ENCODE measurements at regions not wholly inside any gene's neighbourhood (a gene's known extent, or its start where the extent isn't known, plus 50 kb on each side); places are given as distances from the start of the nearest gene placed in this dataset.

DNA sequence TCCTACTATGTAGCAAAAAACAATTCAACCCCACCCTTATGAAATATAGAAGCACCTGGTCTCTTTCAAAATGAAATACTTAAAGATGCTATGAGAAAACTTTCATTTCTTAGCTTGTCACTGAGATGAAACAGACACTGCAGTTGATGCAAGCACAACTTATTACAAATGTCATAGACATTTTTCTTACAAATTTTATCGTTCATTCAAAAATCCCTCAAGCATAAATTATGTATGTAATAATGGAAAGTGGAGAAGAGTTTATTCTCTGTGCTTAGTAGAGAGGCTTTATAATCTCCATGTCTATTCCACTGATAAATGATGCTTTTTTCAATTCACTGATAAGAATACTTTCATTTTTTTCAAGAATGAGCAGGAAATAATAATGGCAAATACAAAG is 1943.9 kb upstream of the IGFBP7 start:
- no peaks in the 10 kb centered on the region for H3K27me3 Mint-ChIP-seq (ENCODE audit: low read depth)
- no peak for ATAC-seq
- no peak for DNase-seq
- H3K9me3 Mint-ChIP-seq: peaks cover 12% of the 10 kb centered on the region
- H3K4me1 Mint-ChIP-seq (ENCODE audit: low read depth): no peaks in the 10 kb centered on the region
- no peaks in the 10 kb centered on the region for H3K36me3 Mint-ChIP-seq (ENCODE audit: insufficient read depth)
- H3K4me3 Mint-ChIP-seq: no peak overlapping the region

DNA sequence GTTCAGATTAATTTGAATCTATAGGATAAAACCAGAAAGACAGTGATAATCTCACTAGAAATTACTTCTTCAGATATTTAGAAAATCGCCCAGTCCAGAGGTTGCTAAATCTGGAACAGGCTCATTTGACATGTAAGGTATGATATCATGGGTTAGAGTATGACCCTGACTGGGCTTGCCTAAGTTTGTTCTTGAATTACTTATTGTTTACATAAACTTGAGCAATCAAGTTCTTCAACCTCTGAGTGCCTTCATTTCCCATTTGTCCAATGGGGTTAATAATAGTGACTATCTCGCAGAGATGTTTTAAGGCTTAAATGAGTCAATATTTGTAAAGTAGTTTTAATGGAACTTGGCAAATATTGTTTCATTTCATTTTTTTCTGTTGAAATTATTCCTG is 1947.6 kb upstream of the IGFBP7 start:
- Mint-ChIP-seq H3K9me3 (peaks cover 15% of the 10 kb centered on the region), H3K27me3 (ENCODE audit: low read depth) (no peaks in the 10 kb centered on the region), H3K4me3 (no peak overlapping the region), H3K4me1 (ENCODE audit: low read depth) (no peaks in the 10 kb centered on the region), H3K36me3 (ENCODE audit: insufficient read depth) (no peaks in the 10 kb centered on the region)
- no peak for DNase-seq
- ATAC-seq: no peak

DNA sequence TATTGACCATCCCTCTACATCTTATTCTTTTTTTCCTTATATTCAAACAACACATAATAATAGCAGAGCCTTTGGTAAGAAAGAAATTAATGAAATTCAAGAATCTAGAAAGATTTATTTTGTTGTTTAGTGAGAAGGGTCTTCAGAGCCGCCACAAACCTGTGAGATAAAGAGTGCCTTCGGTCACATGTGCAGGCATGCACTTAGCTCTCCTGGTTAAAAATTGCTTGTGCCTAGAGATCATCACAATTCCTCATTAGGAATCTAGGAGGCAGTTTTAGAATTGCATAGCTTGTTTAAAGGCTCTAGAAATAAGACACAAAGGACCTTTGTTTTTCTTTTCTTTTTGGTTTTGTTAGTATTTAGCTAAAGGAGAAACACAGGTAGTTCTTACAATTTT is 1948.4 kb upstream of the IGFBP7 start:
- Mint-ChIP-seq H3K9me3 (peaks cover 11% of the 10 kb centered on the region), H3K4me1 (ENCODE audit: low read depth) (no peaks in the 10 kb centered on the region), H3K4me3 (no peak overlapping the region), H3K36me3 (ENCODE audit: insufficient read depth) (no peaks in the 10 kb centered on the region), H3K27me3 (ENCODE audit: low read depth) (no peaks in the 10 kb centered on the region)
- DNase-seq (no peak), ATAC-seq (no peak)

DNA sequence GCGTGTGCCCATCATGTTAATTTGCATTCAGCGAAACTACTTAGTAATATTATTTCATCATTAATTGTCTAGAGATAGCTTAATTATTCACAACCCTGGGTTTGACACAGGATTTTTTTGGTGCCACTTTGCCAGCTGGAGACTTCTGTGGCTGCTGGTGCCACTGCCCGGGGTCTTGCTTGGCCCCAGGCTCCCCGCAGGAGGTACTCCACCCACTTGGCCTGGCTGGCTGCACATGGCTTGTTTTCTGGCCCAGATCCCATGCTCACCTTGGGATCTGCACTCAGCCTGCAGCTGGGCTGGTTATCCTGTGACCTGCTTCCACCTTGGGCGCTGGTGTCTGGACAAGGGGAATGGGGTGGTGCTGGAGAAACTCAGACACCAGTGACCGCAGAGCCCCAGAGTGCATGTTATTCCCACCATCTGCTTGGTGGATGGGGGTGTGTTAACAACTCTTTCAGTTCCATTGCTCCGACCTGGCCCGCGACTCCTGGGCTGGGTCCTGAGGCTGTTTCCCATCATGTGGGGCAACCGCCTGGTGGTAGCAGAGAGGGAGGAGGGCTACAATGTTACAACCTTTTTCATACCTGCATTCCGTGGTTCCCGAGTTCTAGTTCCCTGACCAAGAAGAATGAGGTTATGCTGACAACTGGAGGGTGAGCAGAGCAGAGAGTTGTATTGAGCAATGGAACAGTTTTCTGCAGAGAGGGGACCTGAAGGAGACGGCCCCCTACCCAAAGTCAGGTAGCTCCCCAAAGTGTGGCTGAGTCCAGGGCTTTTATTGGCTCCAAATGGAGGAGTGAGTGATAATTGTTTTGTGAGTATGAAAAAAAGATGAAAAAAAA is 1950.0 kb upstream of the IGFBP7 start:
- H3K36me3 Mint-ChIP-seq (ENCODE audit: insufficient read depth): no peaks in the 10 kb centered on the region
- no peak for ATAC-seq
- DNase-seq: no peak
- H3K27me3 Mint-ChIP-seq (ENCODE audit: low read depth): no peaks in the 10 kb centered on the region
- no peak overlapping the region for H3K4me3 Mint-ChIP-seq
- H3K9me3 Mint-ChIP-seq: peaks cover 21% of the 10 kb centered on the region
- H3K4me1 Mint-ChIP-seq (ENCODE audit: low read depth): no peaks in the 10 kb centered on the region

DNA sequence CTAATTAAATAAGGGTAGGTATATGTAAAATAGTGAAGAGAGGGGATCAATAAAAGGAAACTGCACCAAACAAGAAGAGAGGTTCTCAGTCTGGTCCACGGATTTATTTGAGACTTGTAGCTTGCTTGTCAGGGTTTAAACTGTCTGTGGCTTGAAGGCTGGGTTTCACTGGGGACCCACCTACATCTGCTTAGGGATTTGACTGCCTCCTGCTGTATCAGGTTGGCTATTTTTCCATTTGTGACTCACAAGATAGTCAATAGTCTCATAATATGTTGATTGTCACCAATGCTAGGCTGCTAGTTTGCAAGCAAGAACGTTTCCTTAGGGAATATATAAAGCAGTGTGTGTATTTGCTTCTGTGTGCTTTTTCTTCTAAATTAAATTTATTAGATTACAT is 1950.7 kb upstream of the IGFBP7 start:
- no peak for ATAC-seq
- H3K9me3 Mint-ChIP-seq: peaks cover 24% of the 10 kb centered on the region
- no peak overlapping the region for H3K4me3 Mint-ChIP-seq
- DNase-seq: no peak
- H3K36me3 Mint-ChIP-seq (ENCODE audit: insufficient read depth): no peaks in the 10 kb centered on the region
- H3K4me1 Mint-ChIP-seq (ENCODE audit: low read depth): no peaks in the 10 kb centered on the region
- H3K27me3 Mint-ChIP-seq (ENCODE audit: low read depth): no peaks in the 10 kb centered on the region

DNA sequence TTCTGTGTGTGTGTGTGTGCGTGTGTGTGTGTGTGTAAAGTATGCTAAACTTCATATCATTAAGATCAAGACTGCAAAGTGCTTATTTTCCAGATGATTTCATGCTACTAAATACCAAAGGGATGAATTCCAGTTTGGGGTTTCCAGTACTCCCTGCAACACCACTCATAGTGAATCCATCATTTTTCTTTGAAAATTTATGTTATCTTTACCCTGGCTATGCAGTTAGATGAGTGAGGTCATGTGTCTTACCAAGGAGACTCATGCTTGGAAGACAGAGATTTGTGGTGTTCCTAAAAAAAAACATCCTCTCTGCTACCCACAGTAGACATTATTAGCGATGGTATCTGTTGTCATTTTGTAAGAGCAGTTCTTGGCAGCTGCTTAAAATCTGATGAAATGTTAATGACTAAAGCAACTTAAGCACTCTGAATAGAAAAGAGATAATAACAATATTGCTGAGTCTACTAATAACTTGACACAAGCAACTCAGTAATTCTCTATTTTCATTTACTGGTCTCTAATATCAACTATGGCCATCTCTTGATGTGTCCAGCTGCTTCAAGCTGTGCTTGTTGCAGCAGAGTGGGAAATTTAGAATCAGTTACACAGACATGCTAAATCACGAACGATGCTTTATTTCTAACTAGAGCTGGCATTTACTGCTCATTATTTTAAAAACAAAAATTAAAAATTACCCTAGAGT is 1953.0 kb upstream of the IGFBP7 start:
- ATAC-seq (no peak), DNase-seq (no peak)
- Mint-ChIP-seq H3K27me3 (ENCODE audit: low read depth) (no peaks in the 10 kb centered on the region), H3K4me1 (ENCODE audit: low read depth) (no peaks in the 10 kb centered on the region), H3K9me3 (peaks cover 28% of the 10 kb centered on the region), H3K36me3 (ENCODE audit: insufficient read depth) (no peaks in the 10 kb centered on the region), H3K4me3 (no peak overlapping the region)

DNA sequence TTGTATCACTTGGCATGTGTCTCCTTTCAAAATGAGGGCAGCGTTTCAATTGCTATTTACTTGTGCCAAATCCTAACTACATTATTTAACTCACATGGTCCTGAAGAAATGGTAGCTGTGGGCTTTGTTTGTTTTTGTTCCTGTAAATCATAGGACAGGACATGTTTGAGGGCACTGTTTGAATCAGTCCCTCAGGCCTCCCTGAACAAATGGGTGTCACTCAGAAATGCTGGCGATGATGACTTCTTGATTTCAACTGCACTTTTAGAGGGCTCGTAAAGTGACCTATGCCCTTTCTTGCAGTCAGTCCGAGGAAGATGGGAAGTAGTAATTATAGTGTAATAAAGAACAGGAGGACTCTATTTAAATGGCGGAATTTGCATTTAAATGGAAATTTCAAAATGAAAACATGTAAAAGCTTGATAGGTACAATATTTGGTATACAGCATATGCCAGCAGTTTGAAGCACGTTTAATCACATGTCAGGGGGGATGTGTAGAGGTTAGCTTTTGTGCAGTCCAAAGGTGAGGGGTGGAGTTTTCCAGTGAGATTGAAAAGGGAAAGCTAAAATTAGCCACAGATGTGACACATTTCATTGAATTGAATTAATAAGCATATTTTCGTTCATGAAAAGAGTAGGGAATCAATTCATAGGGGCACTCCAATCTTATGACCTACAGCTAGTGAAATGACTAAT is 1958.7 kb upstream of the IGFBP7 start:
- Mint-ChIP-seq H3K4me1 (ENCODE audit: low read depth) (no peaks in the 10 kb centered on the region), H3K4me3 (no peak overlapping the region), H3K36me3 (ENCODE audit: insufficient read depth) (no peaks in the 10 kb centered on the region), H3K27me3 (ENCODE audit: low read depth) (no peaks in the 10 kb centered on the region), H3K9me3 (peaks cover 37% of the 10 kb centered on the region)
- DNase-seq (no peak), ATAC-seq (no peak)

DNA sequence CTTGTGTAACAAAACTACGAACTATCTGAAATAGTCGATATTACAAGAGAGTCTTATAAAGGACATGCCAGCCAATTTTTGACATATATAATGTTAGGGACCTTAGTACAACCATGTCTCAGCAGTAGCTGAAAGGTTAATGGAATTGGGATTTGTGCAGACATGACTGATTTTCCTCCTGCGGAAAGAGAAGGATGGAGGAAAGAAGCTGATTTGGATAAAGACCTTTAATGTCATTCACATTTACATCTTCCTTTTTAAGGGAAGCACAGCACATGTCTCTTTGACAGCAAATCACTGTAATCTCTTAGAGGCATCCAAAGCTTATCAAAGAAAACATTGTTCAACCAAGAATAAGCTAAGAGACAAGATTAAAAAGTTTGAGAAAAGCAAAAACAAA is 1976.2 kb upstream of the IGFBP7 start:
- Mint-ChIP-seq H3K9me3 (peaks cover 9% of the 10 kb centered on the region), H3K36me3 (ENCODE audit: insufficient read depth) (no peaks in the 10 kb centered on the region), H3K4me3 (no peak overlapping the region), H3K27me3 (ENCODE audit: low read depth) (no peaks in the 10 kb centered on the region), H3K4me1 (ENCODE audit: low read depth) (no peaks in the 10 kb centered on the region)
- ATAC-seq: no peak
- DNase-seq: no peak

DNA sequence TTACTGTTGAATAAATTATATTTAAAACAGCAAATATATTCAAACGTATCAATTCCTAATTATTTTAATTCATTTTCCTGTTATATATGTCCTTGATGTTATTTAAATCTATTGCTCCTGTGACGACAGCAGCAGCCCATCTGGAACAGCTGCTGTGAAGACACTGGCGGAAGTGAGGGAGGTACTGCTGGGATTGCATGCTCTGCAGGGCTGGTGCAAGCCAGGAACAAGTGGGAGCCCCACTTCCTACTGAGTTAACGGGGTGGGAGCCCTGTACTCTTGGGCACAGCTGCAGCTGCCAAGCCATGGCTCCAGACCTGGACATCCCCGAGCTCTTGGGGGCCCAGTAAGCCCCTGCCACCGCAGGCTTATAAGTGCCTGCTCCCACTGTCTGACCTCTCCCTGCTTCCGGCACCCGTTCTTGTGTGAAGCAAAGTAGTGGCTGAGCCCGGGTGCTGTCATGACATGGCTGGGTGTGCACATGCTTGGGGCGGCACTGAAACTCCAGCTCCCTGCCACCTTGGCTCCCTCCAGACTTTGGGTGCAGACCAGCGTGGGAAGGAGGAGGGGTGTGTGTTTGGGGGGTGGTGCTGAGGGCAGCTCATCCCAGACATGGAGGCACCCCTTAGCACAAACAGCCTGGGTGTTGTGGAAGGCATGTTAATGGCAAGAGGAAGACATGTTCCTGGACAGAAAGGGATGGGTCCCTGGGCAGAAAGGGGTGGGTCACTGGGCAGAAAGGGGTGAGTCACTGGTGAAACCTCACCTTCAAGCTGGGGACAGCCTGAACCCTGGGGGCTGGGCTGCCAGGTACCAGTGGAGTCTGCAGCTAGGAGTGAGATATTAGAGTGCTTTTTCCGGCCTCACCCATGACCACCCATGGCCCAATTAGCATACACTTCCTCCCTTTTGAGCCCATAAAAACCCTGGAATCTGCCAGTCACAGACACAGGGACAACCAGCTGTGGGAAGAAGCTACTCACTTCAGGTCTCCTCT is 1981.3 kb upstream of the IGFBP7 start:
- H3K27me3 Mint-ChIP-seq (ENCODE audit: low read depth): no peaks in the 10 kb centered on the region
- H3K4me1 Mint-ChIP-seq (ENCODE audit: low read depth): no peaks in the 10 kb centered on the region
- H3K4me3 Mint-ChIP-seq: no peak overlapping the region
- no peak for DNase-seq
- H3K9me3 Mint-ChIP-seq: peaks cover 10% of the 10 kb centered on the region
- ATAC-seq: no peak
- H3K36me3 Mint-ChIP-seq (ENCODE audit: insufficient read depth): no peaks in the 10 kb centered on the region

DNA sequence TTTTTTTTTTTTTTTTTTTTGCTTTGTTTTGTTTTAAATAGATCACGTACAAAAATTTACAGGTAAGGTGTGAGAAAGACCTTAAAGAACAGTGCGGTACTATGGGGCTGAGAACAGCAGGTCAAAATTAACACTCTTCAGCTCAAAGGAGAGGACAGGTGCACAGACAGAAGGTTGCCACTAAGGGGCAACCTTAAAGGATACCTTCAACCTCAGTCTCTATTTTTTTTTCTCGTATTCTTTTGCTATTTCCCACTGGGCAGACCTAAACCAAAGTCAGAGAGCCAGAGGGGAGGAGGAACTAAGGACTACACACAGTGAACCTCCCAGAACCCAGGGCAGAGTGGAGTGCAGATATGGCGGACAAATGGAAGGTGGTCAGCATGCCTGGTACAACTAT is 1984.3 kb upstream of the IGFBP7 start:
- no peak for DNase-seq
- Mint-ChIP-seq H3K36me3 (ENCODE audit: insufficient read depth) (no peaks in the 10 kb centered on the region), H3K4me3 (no peak overlapping the region), H3K9me3 (peaks cover 13% of the 10 kb centered on the region), H3K27me3 (ENCODE audit: low read depth) (no peaks in the 10 kb centered on the region), H3K4me1 (ENCODE audit: low read depth) (no peaks in the 10 kb centered on the region)
- no peak for ATAC-seq

DNA sequence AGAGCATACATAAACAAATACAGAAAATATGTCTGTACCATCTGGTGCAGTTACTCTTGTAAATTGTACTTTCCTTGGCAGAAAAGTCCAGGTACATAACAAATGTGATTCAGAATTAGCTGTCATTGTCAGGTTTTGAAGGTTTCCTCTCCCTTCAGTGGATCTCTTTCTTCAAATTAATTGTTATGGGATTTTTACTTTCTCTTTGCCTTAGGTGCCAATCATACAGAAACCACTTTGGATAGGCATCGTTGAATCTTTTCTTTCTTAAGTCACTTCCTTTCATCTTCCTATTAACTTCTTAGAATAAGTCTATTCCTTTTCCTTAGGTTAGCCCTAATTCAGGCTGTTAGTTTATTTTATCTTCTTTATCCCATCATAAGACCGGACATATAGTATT is 1992.1 kb upstream of the IGFBP7 start:
- ATAC-seq (no peak), DNase-seq (no peak)
- no peaks in the 10 kb centered on the region for H3K27me3 Mint-ChIP-seq (ENCODE audit: low read depth)
- no peak overlapping the region for H3K4me3 Mint-ChIP-seq
- H3K36me3 Mint-ChIP-seq (ENCODE audit: insufficient read depth): no peaks in the 10 kb centered on the region
- no peaks in the 10 kb centered on the region for H3K4me1 Mint-ChIP-seq (ENCODE audit: low read depth)
- peaks cover 22% of the 10 kb centered on the region for H3K9me3 Mint-ChIP-seq

DNA sequence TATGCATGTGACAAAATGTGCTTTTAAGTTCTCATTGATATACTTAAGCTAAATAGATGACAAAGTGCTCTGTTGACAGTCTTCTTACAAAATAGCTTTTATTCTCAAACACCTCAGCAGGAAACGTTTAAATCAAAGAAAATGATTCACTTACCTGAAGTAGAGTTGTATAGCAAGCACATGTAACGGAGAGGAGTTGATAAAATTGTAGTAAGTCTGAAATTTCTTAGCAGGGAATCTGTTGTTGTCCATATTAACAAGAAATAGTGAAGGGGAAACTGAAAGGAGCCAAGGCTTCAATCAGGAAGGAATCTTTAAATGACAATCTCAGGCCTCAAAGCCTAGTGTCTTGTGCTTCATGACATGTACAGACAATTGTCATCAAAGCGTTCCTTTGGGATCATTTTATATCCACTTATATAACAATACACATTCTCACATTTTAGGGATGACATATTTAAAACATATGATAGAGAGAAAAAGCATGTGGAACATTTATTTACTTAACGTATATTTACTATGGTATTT is 2010.2 kb upstream of the IGFBP7 start:
- ATAC-seq (no peak), DNase-seq (no peak)
- Mint-ChIP-seq H3K36me3 (ENCODE audit: insufficient read depth) (no peaks in the 10 kb centered on the region), H3K27me3 (ENCODE audit: low read depth) (no peaks in the 10 kb centered on the region), H3K4me1 (ENCODE audit: low read depth) (no peaks in the 10 kb centered on the region), H3K4me3 (no peak overlapping the region), H3K9me3 (peaks cover 14% of the 10 kb centered on the region)

DNA sequence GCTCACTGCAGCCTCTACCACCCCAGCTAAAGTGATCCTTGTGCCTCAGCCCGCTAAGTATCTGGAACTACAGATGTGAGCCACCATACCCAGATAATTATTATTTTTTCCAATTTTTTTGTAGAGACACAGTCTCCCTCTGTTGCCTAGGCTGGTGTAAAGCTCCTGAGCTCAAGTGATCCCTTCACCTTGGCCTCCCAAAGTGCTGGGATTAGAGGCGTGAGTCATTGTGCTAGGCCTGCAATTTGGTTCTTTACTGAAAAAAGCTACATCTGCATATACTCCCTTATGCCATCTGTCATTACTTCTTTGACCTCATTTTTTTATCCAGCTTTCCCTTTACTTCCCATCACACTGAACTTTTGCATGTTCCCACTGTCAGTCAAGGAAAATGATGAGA is 2012.4 kb upstream of the IGFBP7 start:
- H3K4me1 Mint-ChIP-seq (ENCODE audit: low read depth): no peaks in the 10 kb centered on the region
- DNase-seq (no peak), ATAC-seq (no peak)
- H3K9me3 Mint-ChIP-seq: peaks cover 11% of the 10 kb centered on the region
- no peaks in the 10 kb centered on the region for H3K36me3 Mint-ChIP-seq (ENCODE audit: insufficient read depth)
- no peaks in the 10 kb centered on the region for H3K27me3 Mint-ChIP-seq (ENCODE audit: low read depth)
- no peak overlapping the region for H3K4me3 Mint-ChIP-seq

DNA sequence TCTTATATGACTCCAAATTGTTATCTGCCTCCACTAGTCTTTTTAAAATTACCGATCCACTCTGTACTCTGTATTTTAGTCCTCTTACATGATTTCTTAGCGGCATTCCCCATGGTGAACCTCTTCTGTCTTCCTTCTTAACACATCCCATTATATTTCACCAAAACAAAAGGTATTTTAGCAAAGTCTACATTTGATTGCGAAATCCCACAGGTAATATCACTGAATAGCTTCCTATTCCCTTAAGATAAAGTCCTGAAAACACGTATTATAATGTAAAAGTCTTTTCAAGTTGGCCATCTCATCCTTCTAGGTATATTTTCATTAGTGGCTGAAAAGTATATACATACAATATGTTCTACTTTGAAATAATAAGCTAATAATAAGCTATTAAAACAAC is 2016.0 kb upstream of the IGFBP7 start:
- ATAC-seq (no peak), DNase-seq (no peak)
- Mint-ChIP-seq H3K9me3 (peaks cover 13% of the 10 kb centered on the region), H3K27me3 (ENCODE audit: low read depth) (no peaks in the 10 kb centered on the region), H3K4me3 (no peak overlapping the region), H3K4me1 (ENCODE audit: low read depth) (no peaks in the 10 kb centered on the region), H3K36me3 (ENCODE audit: insufficient read depth) (no peaks in the 10 kb centered on the region)

Data from activated T-cell treated with anti-CD3 and anti-CD28 coated beads, Interleukin-2, amount 50 U/mL, for 4 hours (primary cell).